H1 (cell line): ENCODE measurements at regions not wholly inside any gene's neighbourhood (a gene's known extent, or its start where the extent isn't known, plus 50 kb on each side); places are given as distances from the start of the nearest gene placed in this dataset.

Experiments
- CHD7 ChIP-seq: fragments of 300-600 bp; sonication (generic); IDR thresholded peaks from 2 replicates; pipeline ENCODE4 v1.7.1; 2012; ENCODE audit warnings: low read length, moderate library complexity, mild to moderate bottlenecking, inconsistent platforms; ENCODE audit not compliant: insufficient replicate concordance
- CTBP2 ChIP-seq: IDR thresholded peaks from 2 replicates; pipeline ENCODE4 v1.7.0; 2011; ENCODE audit warnings: borderline replicate concordance, mild to moderate bottlenecking, moderate library complexity, mixed read lengths, low read length; ENCODE audit not compliant: insufficient read depth, insufficient read length
- EGR1 ChIP-seq: IDR thresholded peaks from 2 replicates; pipeline ENCODE4 v1.6.1; 2011; ENCODE audit warnings: low read depth, low read length, borderline replicate concordance
- RNF2 ChIP-seq: fragments of 200-900, 300-1000 bp; sonication (generic); IDR thresholded peaks from 2 replicates; pipeline ENCODE4 v1.7.1; 2016; ENCODE audit warnings: borderline replicate concordance, low read depth, mild to moderate bottlenecking, antibody characterized with exemption, low read length; ENCODE audit not compliant: poor library complexity, severe bottlenecking; ENCODE audit errors: missing control alignments
- TF ChIP-seq, protein P1 (sequence below): IDR thresholded peaks from 2 replicates; pipeline ENCODE4 v1.6.1; 2011; ENCODE audit warnings: low read depth, mild to moderate bottlenecking, low read length; ENCODE audit not compliant: insufficient read depth

DNA sequence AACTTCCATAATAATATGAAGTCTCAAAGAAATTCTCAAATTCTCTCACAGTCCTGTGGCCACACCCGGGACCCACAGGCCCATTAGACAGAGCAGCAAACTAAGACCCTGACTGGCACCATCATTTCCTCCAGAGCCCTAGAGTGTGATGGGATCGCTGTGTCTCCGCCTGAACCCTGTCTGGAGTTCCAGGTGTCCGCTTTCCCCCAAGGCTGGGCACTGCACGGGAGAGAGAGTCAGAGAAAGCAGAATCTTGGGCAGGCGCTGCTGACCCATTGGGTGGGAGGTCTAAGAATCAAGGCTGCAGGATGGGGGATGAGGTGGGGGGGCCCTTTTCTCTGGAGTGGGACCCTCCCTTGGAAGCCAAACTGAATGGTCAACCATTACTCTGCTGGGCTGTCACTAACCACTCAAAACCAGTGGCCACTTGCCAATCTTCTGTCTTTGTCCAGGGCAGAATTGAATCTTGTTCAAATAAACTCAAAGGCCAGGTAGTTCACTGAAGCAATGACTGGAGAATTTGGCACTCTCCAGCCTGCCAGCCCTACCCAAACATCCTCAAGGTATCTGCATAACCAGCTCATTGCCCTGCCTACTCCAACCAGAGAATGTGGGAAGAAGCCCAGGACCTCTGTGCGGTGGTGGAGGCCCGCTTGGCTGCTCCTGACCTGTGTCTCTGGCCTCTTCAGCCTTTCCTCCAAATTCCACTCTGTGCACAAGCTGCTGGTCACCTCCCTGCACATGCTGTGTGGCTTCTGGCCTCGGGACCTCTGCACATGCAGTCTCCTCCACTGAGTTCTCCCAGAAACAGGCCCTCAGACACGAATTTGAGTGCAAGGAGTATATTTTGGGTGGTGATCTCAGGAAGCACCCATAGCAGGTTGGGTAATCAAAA is 141.1 kb downstream of the CEBPB start (continued):
- TF ChIP-seq CHD7, result no peak
- no peak for TF ChIP-seq RNF2
- TF ChIP-seq CTBP2, result no peak
- TF ChIP-seq EGR1, result no peak
- TF ChIP-seq, protein P1, sequence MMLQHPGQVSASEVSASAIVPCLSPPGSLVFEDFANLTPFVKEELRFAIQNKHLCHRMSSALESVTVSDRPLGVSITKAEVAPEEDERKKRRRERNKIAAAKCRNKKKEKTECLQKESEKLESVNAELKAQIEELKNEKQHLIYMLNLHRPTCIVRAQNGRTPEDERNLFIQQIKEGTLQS, result no peak
